H1 (cell line): ENCODE measurements at regions not wholly inside any gene's neighbourhood (a gene's known extent, or its start where the extent isn't known, plus 50 kb on each side); places are given as distances from the start of the nearest gene placed in this dataset.

Source experiments
- CTCF ChIA-PET: fragments of 300-600 bp; sonication (Branson Sonifier 250); formaldehyde crosslinking; loops from one replicate; lab custom pipeline; 2021; ENCODE audit not compliant: partially characterized antibody; lab: Charles Lee
- POLR2A ChIA-PET: fragments of 300-600 bp; sonication (Branson Sonifier 250); formaldehyde crosslinking; loops from one replicate; lab custom pipeline; 2021; ENCODE audit warnings: inconsistent platforms; ENCODE audit not compliant: partially characterized antibody; lab: Charles Lee
- DNase-seq, 2 experiments: peaks; one replicate each; pipeline versions ENCODE4 v3.0.0 to v3.0.0-alpha.2; 2010 to 2022; ENCODE audit warnings: low spot score in 2 of 2, low read depth in 1 of 2, mixed read lengths in 1 of 2
- FAIRE-seq: peaks from 2 replicates; lab custom pipeline; 2011; peaks lifted over from hg19 to GRCh38; lab: Jason Lieb, UNC
- H2AFZ ChIP-seq: 2 replicates; pipeline ENCODE4 v1.8.1; 2012; ENCODE audit warnings: low read length, inconsistent platforms
- H2AK5ac ChIP-seq: 2 replicates; pipeline ENCODE4 v1.6.1; 2013; ENCODE audit warnings: low read depth, low read length
- H2BK120ac ChIP-seq: replicated peaks from 2 replicates; pipeline ENCODE3; 2013; ENCODE audit warnings: low read depth, low read length, inconsistent platforms
- H2BK12ac ChIP-seq: 2 replicates; pipeline ENCODE4 v1.6.1; 2013; ENCODE audit warnings: low read depth, low read length
- H2BK15ac ChIP-seq: 2 replicates; pipeline ENCODE4 v1.6.1; 2013; ENCODE audit warnings: low read length
- H2BK20ac ChIP-seq: 2 replicates; pipeline ENCODE4 v1.6.1; 2013; ENCODE audit warnings: low read length
- H2BK5ac ChIP-seq: 2 replicates; pipeline ENCODE4 v1.6.1; 2013; ENCODE audit warnings: low read depth, low read length
- H3K14ac ChIP-seq: 2 replicates; pipeline ENCODE4 v1.6.1; 2013; ENCODE audit warnings: inconsistent platforms; ENCODE audit not compliant: insufficient read length
- H3K18ac ChIP-seq: 2 replicates; pipeline ENCODE4 v1.6.1; 2013; ENCODE audit warnings: low read length; ENCODE audit errors: extremely low read depth
- H3K23ac ChIP-seq: 2 replicates; pipeline ENCODE4 v1.6.1; 2013; ENCODE audit warnings: inconsistent platforms; ENCODE audit not compliant: insufficient read length
- H3K23me2 ChIP-seq: 2 replicates; pipeline ENCODE4 v1.6.1; 2013; ENCODE audit warnings: low read depth, low read length
- H3K27ac ChIP-seq: 2 replicates; pipeline ENCODE4 v1.6.1; 2011; ENCODE audit warnings: low read depth, low read length, inconsistent platforms
- H3K27me3 ChIP-seq, 4 experiments: replicated peaks in 1 of 4; 1 replicate in 1 of 4; 2 replicates in 3 of 4; pipeline versions ENCODE4 v1.6.1 to v1.8.1; 2011 to 2013; ENCODE audit warnings: low read length in 3 of 4, mild to moderate bottlenecking in 3 of 4, inconsistent platforms in 2 of 4, mixed read lengths in 2 of 4, moderate library complexity in 1 of 4; ENCODE audit not compliant: control insufficient read depth in 3 of 4, insufficient read depth in 3 of 4; ENCODE audit errors: extremely low read depth in 1 of 4
- H3K36me3 ChIP-seq, 4 experiments: 2 replicates each; pipeline versions ENCODE4 v1.6.1 to v1.8.1; 2011 to 2013; ENCODE audit warnings: mild to moderate bottlenecking in 4 of 4, low read length in 3 of 4, moderate library complexity in 2 of 4, control low read depth in 1 of 4, inconsistent platforms in 1 of 4; ENCODE audit not compliant: insufficient read depth in 4 of 4, control insufficient read depth in 2 of 4
- H3K4ac ChIP-seq: replicated peaks from 2 replicates; pipeline ENCODE3; 2013; ENCODE audit warnings: low read length, low read depth, mixed read lengths, inconsistent platforms; ENCODE audit not compliant: insufficient read length
- H3K4me1 ChIP-seq, 4 experiments: replicated peaks in 1 of 4; 1 replicate in 1 of 4; 2 replicates in 3 of 4; pipeline versions ENCODE4 v1.6.1 to v1.8.1; 2011 to 2013; ENCODE audit warnings: low read length in 3 of 4, inconsistent platforms in 2 of 4, mixed read lengths in 1 of 4; ENCODE audit not compliant: insufficient read depth in 4 of 4, control insufficient read depth in 3 of 4
- H3K4me2 ChIP-seq, 2 experiments: 2 replicates each; pipeline versions ENCODE4 v1.6.1 to v1.8.1; 2011 to 2013; ENCODE audit warnings: low read depth in 2 of 2, low read length in 2 of 2, control low read depth in 1 of 2, inconsistent platforms in 1 of 2, mild to moderate bottlenecking in 1 of 2; ENCODE audit not compliant: insufficient read depth in 1 of 2
- H3K4me3 ChIP-seq, 4 experiments: fragments of 200-600, 300-600 bp in 1 of 4; sonication (generic), shearing (Covaris generic), sonication (Bioruptor Twin) in 1 of 4; 2 replicates each; pipeline versions ENCODE4 v1.5.1 to v1.8.1; 2011 to 2016; ENCODE audit warnings: low read length in 4 of 4, low read depth in 3 of 4, control low read depth in 2 of 4, inconsistent platforms in 2 of 4, mild to moderate bottlenecking in 2 of 4, mixed read lengths in 1 of 4, moderate library complexity in 1 of 4; ENCODE audit not compliant: insufficient read depth in 2 of 4; ENCODE audit errors: extremely low read depth in 1 of 4
- H3K56ac ChIP-seq: replicated peaks from 2 replicates; pipeline ENCODE3; 2013; ENCODE audit warnings: low read depth, mild to moderate bottlenecking, mixed read lengths, low read length, inconsistent platforms; ENCODE audit not compliant: insufficient read length
- H3K79me1 ChIP-seq: 2 replicates; pipeline ENCODE4 v1.6.1; 2013; ENCODE audit warnings: low read depth, low read length, control low read depth
- H3K79me2 ChIP-seq, 2 experiments: 2 replicates each; pipeline versions ENCODE4 v1.6.1 to v1.8.1; 2012 to 2013; ENCODE audit warnings: low read length in 2 of 2, mild to moderate bottlenecking in 2 of 2, inconsistent platforms in 1 of 2; ENCODE audit not compliant: insufficient read depth in 2 of 2, control insufficient read depth in 1 of 2
- H3K9ac ChIP-seq, 4 experiments: replicated peaks in 1 of 4; 1 replicate in 1 of 4; 2 replicates in 3 of 4; pipeline versions ENCODE4 v1.6.1 to v1.8.1; 2011 to 2013; ENCODE audit warnings: low read depth in 3 of 4, low read length in 3 of 4, control low read depth in 2 of 4, mild to moderate bottlenecking in 2 of 4, moderate library complexity in 2 of 4, inconsistent platforms in 1 of 4; ENCODE audit errors: extremely low read depth in 1 of 4
- H3K9me3 ChIP-seq, 2 experiments: 2 replicates each; pipeline versions ENCODE4 v1.6.1 to v1.8.1; 2012 to 2013; ENCODE audit warnings: mild to moderate bottlenecking in 2 of 2, moderate library complexity in 2 of 2, control low read depth in 1 of 2, inconsistent platforms in 1 of 2, low read depth in 1 of 2, low read length in 1 of 2, mixed read lengths in 1 of 2; ENCODE audit not compliant: insufficient read depth in 2 of 2
- H4K20me1 ChIP-seq, 2 experiments: replicated peaks in 1 of 2; 2 replicates each; pipeline versions ENCODE3 to v1.8.1; 2011 to 2013; ENCODE audit warnings: inconsistent platforms in 2 of 2, low read length in 2 of 2, mild to moderate bottlenecking in 1 of 2; ENCODE audit not compliant: insufficient read depth in 2 of 2, control insufficient read depth in 1 of 2
- H4K5ac ChIP-seq: 2 replicates; pipeline ENCODE4 v1.6.1; 2013; ENCODE audit warnings: low read length, low read depth, mixed read lengths, inconsistent platforms; ENCODE audit not compliant: insufficient read length
- H4K8ac ChIP-seq: 2 replicates; pipeline ENCODE4 v1.8.0; 2013; ENCODE audit warnings: mild to moderate bottlenecking, moderate library complexity, low read length, inconsistent platforms; ENCODE audit not compliant: insufficient read depth; ENCODE audit errors: extremely low read depth
- H4K91ac ChIP-seq: replicated peaks from 2 replicates; pipeline ENCODE3; 2013; ENCODE audit warnings: low read length, mixed read lengths, inconsistent platforms; ENCODE audit not compliant: insufficient read length
- GTF2F1 ChIP-seq: IDR thresholded peaks from 2 replicates; pipeline ENCODE4 v1.6.1; 2012; ENCODE audit warnings: low read depth, low read length, improper control_type of control experiment, borderline replicate concordance
- RFX5 ChIP-seq: IDR thresholded peaks from 2 replicates; pipeline ENCODE4 v1.6.1; 2011; ENCODE audit warnings: low read depth, low read length, improper control_type of control experiment, borderline replicate concordance
- TCF12 ChIP-seq: IDR thresholded peaks from 2 replicates; pipeline ENCODE4 v1.6.1; 2011; ENCODE audit warnings: low read depth, mild to moderate bottlenecking, low read length
- WGBS, 2 experiments: shearing (Covaris generic) in 1 of 2; methylation state at CpG; one replicate each; pipeline versions ENCODE4 v1.1.6 to v1.1.7; 2013 to 2015; ENCODE audit warnings: low lambda C conversion rate in 2 of 2, mixed read lengths in 2 of 2, inconsistent platforms in 1 of 2, low coverage in 1 of 2, missing lambda C conversion rate in 1 of 2; ENCODE audit not compliant: insufficient replicate concordance in 2 of 2, insufficient coverage in 1 of 2, insufficient read length in 1 of 2; ENCODE audit errors: extremely low coverage in 1 of 2, missing lambda C conversion rate in 1 of 2; 5-methylcytosine and 5-hydroxymethylcytosine counted together
- TF ChIP-seq, protein P1 (sequence below): IDR thresholded peaks from 2 replicates; pipeline ENCODE4 v1.6.1; 2012; ENCODE audit warnings: low read length, inconsistent platforms
- TF ChIP-seq, protein P2 (sequence below): IDR thresholded peaks from 2 replicates; pipeline ENCODE4 v1.6.1; 2012; ENCODE audit warnings: inconsistent platforms

DNA sequence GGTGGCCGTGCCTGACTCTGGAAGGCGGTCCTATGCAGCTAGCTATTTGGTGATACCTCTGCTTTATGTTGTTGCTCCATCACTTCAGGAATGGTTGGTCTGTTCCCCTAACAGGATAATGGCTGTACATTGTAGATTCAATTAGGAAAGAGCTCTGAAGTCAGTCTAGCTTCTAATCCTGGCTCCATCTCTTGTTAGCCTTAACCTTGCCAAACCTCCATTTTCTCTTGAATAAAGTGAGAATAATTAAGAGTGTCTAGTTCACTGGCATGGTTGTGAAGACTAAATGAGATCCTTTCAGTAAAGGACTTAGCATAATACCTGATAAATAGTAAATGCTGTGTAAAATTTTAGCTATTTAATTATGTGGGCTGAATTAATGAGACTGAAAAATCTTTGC, 262.5 kb upstream of the ARHGAP20 start:
- Histone ChIP-seq H2AFZ (no peak overlapping the region), H4K8ac (no peak overlapping the region), H3K79me2 (no peaks in the 10 kb centered on the region), H3K4me1 (no peaks in the 10 kb centered on the region), H2BK5ac (no peak overlapping the region), H3K23me2 (no peaks in the 10 kb centered on the region), H3K9me3 (no peaks in the 10 kb centered on the region), H3K4ac (no peak overlapping the region), H3K9ac (no peak overlapping the region), H4K5ac (no peak overlapping the region), H3K18ac (no peak overlapping the region), H3K4me2 (no peak overlapping the region), H2BK12ac (no peak overlapping the region), H3K23ac (no peak overlapping the region), H3K36me3 (no peaks in the 10 kb centered on the region), H3K14ac (no peak overlapping the region), H2BK15ac (no peak overlapping the region), H2BK20ac (no peak overlapping the region), H3K56ac (no peak overlapping the region), H3K27me3 (no peaks in the 10 kb centered on the region), H4K91ac (no peak overlapping the region), H4K20me1 (no peaks in the 10 kb centered on the region), H2BK120ac (no peak overlapping the region), H3K27ac (no peak overlapping the region), H3K79me1 (no peaks in the 10 kb centered on the region), H2AK5ac (no peak overlapping the region), H3K4me3 (no peak overlapping the region)
- 95% methylated on average over 2 of the region's 2 CpGs; no CpG with 5 or more reads in 1 of the 2 experiments for WGBS, 2 experiments
- ChIA-PET POLR2A (interaction anchor here (1.0 kb wide), 1 partner anchor 11 kb away, joined by 3 read pairs; no protein-coding TSS in a partner anchor), CTCF (interaction anchor here (0.7 kb wide), 1 partner anchor 25 kb away, joined by 3 read pairs; no protein-coding TSS in a partner anchor)
- FAIRE-seq: no peak
- DNase-seq: no peak
- TF ChIP-seq GTF2F1 (no peak), TCF12 (no peak), RFX5 (no peak)
- TF ChIP-seq, protein P1, sequence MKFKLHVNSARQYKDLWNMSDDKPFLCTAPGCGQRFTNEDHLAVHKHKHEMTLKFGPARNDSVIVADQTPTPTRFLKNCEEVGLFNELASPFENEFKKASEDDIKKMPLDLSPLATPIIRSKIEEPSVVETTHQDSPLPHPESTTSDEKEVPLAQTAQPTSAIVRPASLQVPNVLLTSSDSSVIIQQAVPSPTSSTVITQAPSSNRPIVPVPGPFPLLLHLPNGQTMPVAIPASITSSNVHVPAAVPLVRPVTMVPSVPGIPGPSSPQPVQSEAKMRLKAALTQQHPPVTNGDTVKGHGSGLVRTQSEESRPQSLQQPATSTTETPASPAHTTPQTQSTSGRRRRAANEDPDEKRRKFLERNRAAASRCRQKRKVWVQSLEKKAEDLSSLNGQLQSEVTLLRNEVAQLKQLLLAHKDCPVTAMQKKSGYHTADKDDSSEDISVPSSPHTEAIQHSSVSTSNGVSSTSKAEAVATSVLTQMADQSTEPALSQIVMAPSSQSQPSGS: no peak
- TF ChIP-seq, protein P2, sequence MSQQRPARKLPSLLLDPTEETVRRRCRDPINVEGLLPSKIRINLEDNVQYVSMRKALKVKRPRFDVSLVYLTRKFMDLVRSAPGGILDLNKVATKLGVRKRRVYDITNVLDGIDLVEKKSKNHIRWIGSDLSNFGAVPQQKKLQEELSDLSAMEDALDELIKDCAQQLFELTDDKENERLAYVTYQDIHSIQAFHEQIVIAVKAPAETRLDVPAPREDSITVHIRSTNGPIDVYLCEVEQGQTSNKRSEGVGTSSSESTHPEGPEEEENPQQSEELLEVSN: no peak
